GM21528 (cell line): ENCODE measurements at regions not wholly inside any gene's neighbourhood (a gene's known extent, or its start where the extent isn't known, plus 50 kb on each side); places are given as distances from the start of the nearest gene placed in this dataset.
A peak's percentile ranks its signal among the peaks of the same experiment; 100 is the strongest.

ENCODE experiments used
- ATAC-seq: cut with Tn5 transposase; IDR thresholded peaks from one replicate; pipeline ENCODE4 v1.9.1; 2021; ENCODE audit warnings: mild to moderate bottlenecking, moderate library complexity; ENCODE audit not compliant: unreplicated experiment, low FRiP score

DNA sequence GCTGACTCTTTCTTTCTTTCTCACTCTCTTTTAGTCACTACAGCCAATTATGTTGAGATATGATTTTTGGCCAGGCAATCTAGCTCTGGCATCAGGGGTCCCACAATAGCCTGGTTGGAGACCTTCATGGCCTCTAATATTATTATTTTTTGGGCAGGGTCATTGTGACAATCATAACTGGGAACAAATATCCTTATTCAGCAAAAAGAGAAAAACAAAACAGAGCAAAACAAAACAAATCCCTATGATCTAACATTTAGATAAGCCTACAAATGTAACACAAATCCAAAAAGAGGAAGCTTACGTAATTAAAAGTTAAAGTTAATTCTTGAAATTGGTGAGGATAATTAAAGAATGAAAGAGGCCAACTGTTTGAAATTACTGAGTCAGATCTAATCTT, 640.0 kb downstream of the TUSC7 start:
- ATAC-seq = no peak

GRCh38 chr3:117350371-117350770, 640.8 kb downstream of the TUSC7 start:
- ATAC-seq = no peak

DNA sequence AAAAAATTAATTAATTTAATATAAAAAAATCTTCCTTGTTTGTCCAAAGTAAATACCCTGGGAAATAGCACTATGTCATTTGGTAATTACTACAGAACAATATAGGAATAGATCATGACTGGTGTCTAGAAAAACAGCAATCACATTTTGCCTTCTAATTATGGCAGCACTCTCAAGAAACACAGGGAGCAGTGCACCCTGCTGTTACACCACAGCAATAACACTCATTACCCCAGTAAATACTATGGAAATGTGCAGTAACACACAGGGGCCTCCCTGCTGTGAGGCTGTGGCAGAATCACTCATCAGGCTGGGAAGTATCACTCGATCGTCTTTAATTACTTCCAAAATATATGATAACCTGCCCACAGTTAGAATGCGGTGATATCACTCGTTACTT, 646.0 kb downstream of the TUSC7 start:
- no peak for ATAC-seq

DNA sequence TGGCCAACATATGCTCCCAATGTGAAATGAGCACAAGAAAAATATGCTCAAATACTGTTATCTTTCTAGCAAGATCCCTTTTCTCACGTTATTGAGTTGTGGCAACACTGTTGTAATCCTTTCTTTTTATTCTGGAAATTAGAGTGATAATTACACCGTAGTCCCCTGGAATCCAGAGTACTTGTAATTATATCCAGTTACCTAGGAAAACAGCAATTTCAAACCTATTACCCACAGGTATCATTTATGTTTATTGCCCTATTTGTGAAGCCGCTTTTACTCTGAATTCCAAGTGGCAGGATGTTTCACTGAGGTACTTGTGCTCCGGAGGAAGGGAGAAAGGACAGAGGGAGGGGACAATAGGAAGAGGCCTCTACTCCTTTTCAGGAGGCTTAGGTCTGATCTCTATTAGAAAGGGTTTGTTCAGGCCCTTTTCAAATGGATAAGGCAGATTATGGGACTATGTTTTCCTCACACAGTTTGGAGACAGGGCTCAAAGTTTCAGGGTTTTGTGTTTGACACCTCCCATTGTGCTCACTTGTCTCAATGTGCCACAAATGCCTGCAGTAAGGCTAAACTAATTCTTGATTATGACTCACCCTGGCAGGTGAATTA, 646.6 kb downstream of the TUSC7 start:
- no peak for ATAC-seq

DNA sequence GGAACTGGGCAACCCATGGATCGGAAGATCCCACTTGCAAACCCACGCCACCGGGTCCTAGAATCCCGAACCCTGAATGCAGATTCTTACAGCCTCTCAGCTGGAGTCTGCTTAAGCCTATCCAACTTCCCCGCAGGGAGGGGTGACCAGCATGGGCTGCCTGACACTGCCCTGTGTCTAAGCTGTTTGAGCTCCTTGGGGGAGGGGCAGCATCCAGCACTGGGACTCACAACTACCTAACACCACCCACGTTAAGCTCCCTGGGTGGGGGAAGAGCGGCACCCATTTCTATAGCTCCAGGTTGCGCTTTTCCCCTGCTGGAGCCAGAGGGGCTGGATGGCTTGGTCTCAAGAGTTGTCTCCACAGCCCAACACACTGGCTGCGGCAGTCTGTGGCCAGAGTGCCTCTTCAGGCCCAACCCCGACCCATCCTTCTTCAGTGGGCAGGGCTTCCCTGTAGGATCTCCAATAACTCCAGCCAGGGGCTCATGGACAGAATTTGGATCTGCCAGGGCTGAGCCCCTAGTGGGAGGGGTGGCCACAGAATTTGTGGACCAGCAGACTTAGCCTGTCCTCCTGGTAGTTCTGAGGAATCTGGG, 649.2 kb downstream of the TUSC7 start:
- no peak for ATAC-seq

DNA sequence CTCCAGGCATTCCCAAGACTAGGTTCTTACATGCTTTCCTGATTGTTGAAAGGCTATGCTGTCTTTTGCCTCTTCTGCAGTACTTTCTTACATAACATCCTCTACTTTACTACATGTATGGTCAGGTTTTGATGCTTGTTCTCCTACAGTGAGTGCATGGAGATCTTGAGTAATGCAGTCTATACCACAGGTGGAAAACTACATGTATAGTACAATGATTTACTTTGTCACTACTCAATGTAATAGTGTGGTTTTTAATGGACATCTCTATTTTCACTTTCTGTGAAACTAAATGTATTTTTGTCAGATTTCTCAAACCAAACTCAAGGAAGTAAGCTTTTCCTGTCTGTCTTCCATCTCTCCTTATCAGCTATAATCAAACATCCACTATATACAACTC, 657.0 kb downstream of the TUSC7 start:
- ATAC-seq = peak; percentile 47

DNA sequence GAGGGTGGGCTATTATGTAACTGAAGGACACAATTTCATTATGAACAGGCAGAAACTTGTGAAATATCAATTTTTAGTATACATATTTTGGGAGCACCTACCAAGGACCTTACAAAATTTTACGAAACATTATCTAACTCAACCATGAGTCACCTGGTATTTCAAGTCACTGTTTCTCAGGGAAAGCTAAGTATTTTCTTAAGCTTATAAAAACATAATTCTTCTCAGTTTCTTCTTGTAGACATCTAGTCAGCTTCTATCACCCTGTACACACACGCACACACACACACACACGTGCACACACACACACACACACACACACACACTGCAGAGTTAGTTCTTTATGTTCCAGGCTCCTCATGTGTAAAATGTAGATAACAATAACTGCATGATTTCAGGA, 658.3 kb downstream of the TUSC7 start:
- ATAC-seq = no peak

DNA sequence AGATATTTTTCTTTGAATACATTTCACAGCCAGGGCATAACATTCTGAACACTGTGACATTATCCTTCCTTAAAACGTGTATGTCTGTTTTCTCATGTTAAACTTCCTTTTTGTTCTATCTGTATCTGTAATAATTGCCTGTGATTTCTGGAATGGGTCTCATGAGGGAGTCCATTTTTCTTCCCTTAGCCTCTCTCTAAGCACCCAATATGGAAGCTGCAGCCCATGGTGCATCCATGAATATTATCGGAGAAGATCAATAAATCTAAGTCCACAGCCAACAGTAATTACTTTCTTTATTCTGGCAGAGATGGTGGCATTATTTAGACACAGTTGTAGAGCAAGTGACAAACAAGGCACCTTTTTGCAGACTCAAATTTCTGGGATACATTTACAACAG, 671.1 kb downstream of the TUSC7 start:
- ATAC-seq = no peak

- ATAC-seq = no peak
These were observed 683.5 kb downstream of the TUSC7 start for GRCh38 chr3:117393119-117393518.

- no peak for ATAC-seq
These were observed 688.7 kb downstream of the TUSC7 start for GRCh38 chr3:117398141-117398899.

DNA sequence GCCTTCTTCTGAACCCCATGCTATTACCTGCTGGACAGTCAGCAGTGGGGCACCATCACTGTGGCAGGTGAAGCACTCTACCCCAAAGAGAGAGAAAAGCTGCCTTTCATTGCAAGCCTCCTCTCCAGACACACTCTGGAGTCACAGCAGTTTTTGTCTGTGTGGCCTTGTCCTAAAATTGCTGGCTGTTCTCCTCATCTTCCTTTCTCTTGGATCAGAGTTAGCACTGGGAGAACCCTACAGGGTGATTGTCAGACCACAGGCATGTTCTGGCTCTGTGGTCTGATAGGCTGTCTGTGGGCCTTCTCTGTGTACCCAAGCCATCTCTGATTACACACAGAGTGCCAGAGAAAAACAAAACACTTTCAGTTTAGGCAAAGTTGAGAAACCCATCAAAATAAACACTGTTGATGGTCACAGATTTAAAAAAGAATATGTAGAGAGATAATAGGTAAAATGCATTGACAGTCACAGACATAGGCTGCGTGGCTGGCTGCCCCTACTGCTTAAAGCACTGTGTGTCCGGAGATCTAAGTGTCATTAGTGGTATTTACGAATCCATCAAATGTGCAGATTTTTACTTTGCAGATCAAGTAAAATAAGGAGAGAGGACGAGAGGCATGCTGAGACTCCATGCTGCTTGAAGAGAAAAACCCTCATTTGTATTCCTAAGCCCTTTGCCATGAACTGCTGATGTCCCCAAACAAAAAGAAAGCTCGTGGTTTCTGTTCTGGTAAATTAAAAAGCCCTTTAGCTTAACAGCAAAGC, 689.9 kb downstream of the TUSC7 start:
- ATAC-seq = no peak

DNA sequence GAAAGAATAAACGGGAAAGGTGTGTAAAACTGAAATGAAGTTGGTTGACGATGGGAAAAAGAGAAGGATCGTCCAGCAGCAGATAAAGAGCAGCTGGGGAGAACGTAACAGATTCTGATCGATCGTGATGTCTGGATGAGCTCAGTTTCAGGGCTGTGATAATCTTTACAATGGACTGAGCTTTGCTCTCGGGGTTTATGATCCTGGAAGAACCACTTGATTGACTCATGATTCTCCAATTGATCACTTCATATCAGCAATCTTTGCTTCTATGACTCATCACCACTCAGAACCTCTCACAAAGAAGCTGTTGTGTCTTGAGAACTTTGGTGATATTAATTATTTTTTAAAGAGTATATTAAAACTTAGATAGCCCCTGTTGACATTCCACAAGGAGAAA, 690.7 kb downstream of the TUSC7 start:
- no peak for ATAC-seq

- ATAC-seq = no peak
These were observed 694.6 kb downstream of the TUSC7 start for GRCh38 chr3:117404141-117404540.

- ATAC-seq = no peak
These were observed 695.2 kb downstream of the TUSC7 start for GRCh38 chr3:117404730-117405129.

GRCh38 chr3:117405359-117405758, 695.8 kb downstream of the TUSC7 start:
- ATAC-seq = no peak

DNA sequence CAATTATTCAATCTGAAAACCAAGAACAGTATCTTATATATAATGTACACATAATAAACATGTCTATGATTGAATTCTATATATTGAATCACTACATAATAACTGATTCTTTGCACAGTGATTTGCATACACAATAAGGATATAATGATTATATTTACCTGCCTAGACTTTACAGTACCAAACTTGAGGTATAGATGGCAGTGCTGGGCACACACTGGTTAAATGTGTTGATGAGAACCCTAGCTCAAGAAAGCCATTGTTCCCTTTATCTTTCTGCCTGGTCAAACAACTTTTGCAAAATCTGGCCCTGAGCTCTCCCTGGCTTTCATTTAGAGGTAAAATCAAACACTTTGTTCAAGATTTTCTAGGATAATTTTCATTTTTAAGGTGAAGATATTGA, 697.7 kb downstream of the TUSC7 start:
- ATAC-seq = no peak

- ATAC-seq = no peak
These were observed 699.2 kb downstream of the TUSC7 start for GRCh38 chr3:117408811-117409210.

GRCh38 chr3:117409256-117409655, 699.7 kb downstream of the TUSC7 start:
- no peak for ATAC-seq

GRCh38 chr3:117409701-117410459, 700.3 kb downstream of the TUSC7 start:
- no peak for ATAC-seq

DNA sequence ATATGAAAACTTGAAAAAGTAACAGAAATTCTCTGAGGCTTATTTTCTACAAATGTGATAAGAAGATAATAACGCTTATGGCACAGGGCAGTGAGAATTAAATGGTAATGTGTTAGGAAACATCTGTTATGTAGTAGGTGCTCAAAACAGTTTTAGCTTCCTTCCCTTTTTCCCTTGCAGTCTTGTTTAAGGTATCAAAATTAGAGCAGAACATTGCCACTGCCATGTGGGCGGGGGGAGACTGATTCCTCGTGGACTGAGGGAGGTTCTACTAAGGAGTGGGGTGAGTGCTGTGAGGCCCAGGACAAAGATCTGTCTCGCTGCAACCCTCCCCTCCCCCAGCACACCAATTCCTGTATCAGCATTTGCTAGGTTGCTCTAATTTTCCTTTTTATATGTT, 702.4 kb downstream of the TUSC7 start:
- no peak for ATAC-seq

- ATAC-seq = no peak
These were observed 707.8 kb downstream of the TUSC7 start for GRCh38 chr3:117417411-117417810.
